Upper lobe of left lung (tissue), 4 donors: ENCODE measurements at regions not wholly inside any gene's neighbourhood (a gene's known extent, or its start where the extent isn't known, plus 50 kb on each side); places are given as distances from the start of the nearest gene placed in this dataset.

ENCODE experiments used
- POLR2A ChIP-seq, 4 donors: fragments of 450-650 bp; IDR thresholded peaks; one replicate each; pipeline ENCODE4 v1.5.1; 2016 to 2017; ENCODE audit warnings: antibody characterized with exemption in 4 of 4, mild to moderate bottlenecking in 2 of 4
- TF ChIP-seq, protein P1 (sequence below), 6 experiments: fragments of 450-650 bp in 4 of 6; fragments of 200-600 bp in 2 of 6; sonication (generic) in 2 of 6; IDR thresholded peaks; one replicate each; pipeline ENCODE4 v1.5.1; 2016 to 2019; ENCODE audit warnings: antibody characterized with exemption in 6 of 6

GRCh38 chr1:185565302-185565701 lies 168.9 kb upstream of the HMCN1 start:
- no peak for TF ChIP-seq POLR2A (IDR thresholded peaks at IDR 0.05)
- TF ChIP-seq, protein P1, sequence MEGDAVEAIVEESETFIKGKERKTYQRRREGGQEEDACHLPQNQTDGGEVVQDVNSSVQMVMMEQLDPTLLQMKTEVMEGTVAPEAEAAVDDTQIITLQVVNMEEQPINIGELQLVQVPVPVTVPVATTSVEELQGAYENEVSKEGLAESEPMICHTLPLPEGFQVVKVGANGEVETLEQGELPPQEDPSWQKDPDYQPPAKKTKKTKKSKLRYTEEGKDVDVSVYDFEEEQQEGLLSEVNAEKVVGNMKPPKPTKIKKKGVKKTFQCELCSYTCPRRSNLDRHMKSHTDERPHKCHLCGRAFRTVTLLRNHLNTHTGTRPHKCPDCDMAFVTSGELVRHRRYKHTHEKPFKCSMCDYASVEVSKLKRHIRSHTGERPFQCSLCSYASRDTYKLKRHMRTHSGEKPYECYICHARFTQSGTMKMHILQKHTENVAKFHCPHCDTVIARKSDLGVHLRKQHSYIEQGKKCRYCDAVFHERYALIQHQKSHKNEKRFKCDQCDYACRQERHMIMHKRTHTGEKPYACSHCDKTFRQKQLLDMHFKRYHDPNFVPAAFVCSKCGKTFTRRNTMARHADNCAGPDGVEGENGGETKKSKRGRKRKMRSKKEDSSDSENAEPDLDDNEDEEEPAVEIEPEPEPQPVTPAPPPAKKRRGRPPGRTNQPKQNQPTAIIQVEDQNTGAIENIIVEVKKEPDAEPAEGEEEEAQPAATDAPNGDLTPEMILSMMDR (IDR thresholded peaks at IDR 0.05), result no peak
